CD4-positive, alpha-beta T cell treated with Interleukin-17A for 1 hour (primary cell): ENCODE measurements at regions not wholly inside any gene's neighbourhood (a gene's known extent, or its start where the extent isn't known, plus 50 kb on each side); places are given as distances from the start of the nearest gene placed in this dataset.
"Not testable (repeated sequence)": the region's sequence is repeated elsewhere in the genome, so short reads cannot be mapped to it uniquely, and the experiment has no call there.

ENCODE experiments used
- DNase-seq: peaks from one replicate; pipeline ENCODE4 v3.0.0-alpha.2; 2020

- DNase-seq: no peak
Measured at GRCh38 chr13:87878706-87879105, 207.5 kb downstream of the SLITRK5 start.

GRCh38 chr13:87884884-87885283 is 213.7 kb downstream of the SLITRK5 start:
- DNase-seq: no peak

GRCh38 chr13:87887459-87888123 is 216.4 kb downstream of the SLITRK5 start:
- DNase-seq: no peak

GRCh38 chr13:87889254-87889653 is 218.1 kb downstream of the SLITRK5 start:
- DNase-seq: no peak

- DNase-seq: no peak
Measured at GRCh38 chr13:87893186-87893585, 222.0 kb downstream of the SLITRK5 start.

- no peak for DNase-seq
Measured at GRCh38 chr13:87894059-87894458, 222.9 kb downstream of the SLITRK5 start.

GRCh38 chr13:87903553-87903952 is 232.4 kb downstream of the SLITRK5 start:
- no peak for DNase-seq

GRCh38 chr13:87906411-87906810 is 235.2 kb downstream of the SLITRK5 start:
- DNase-seq: no peak

- no peak for DNase-seq
Measured at GRCh38 chr13:87907202-87907601, 236.0 kb downstream of the SLITRK5 start.

GRCh38 chr13:87919956-87920355 is 248.8 kb downstream of the SLITRK5 start:
- DNase-seq: no peak

GRCh38 chr13:87923753-87924152 is 252.6 kb downstream of the SLITRK5 start:
- DNase-seq: no peak

- no peak for DNase-seq
Measured at GRCh38 chr13:87925006-87925405, 253.8 kb downstream of the SLITRK5 start.

- DNase-seq: no peak
Measured at GRCh38 chr13:87940776-87941175, 269.6 kb downstream of the SLITRK5 start.

- no peak for DNase-seq
Measured at GRCh38 chr13:87941226-87941625, 270.1 kb downstream of the SLITRK5 start.

- no peak for DNase-seq
Measured at GRCh38 chr13:87942205-87942604, 271.0 kb downstream of the SLITRK5 start.

GRCh38 chr13:87944038-87944437 is 272.9 kb downstream of the SLITRK5 start:
- no peak for DNase-seq

GRCh38 chr13:87952377-87952776 is 281.2 kb downstream of the SLITRK5 start:
- no peak for DNase-seq

GRCh38 chr13:87953381-87953780 is 282.2 kb downstream of the SLITRK5 start:
- no peak for DNase-seq

GRCh38 chr13:87954091-87954490 is 282.9 kb downstream of the SLITRK5 start:
- DNase-seq: no peak

GRCh38 chr13:87961546-87961945 is 290.4 kb downstream of the SLITRK5 start:
- no peak for DNase-seq

GRCh38 chr13:87972568-87972967 is 301.4 kb downstream of the SLITRK5 start:
- DNase-seq: no peak

GRCh38 chr13:87975035-87975434 is 303.9 kb downstream of the SLITRK5 start:
- DNase-seq: no peak

- DNase-seq: not testable (repeated sequence)
Measured at GRCh38 chr13:87976650-87977049, 305.5 kb downstream of the SLITRK5 start.

GRCh38 chr13:87981416-87981815 is 310.2 kb downstream of the SLITRK5 start:
- DNase-seq: no peak

GRCh38 chr13:87982400-87982799 is 311.2 kb downstream of the SLITRK5 start:
- DNase-seq: no peak
